ENCODE measurements at regions not wholly inside any gene's neighbourhood (a gene's known extent, or its start where the extent isn't known, plus 50 kb on each side); places are given as distances from the start of the nearest gene placed in this dataset.

- Histone ChIP-seq H3K27ac (no peak overlapping the region), H3K4me3 (no peak overlapping the region), H3K36me3 (replicated peaks in 1 of 2) (no peaks in the 10 kb centered on the region), H3K27me3 (no peaks in the 10 kb centered on the region), H3K4me1 (replicated peaks in 1 of 2) (no peaks in the 10 kb centered on the region), H3K9me3 (replicated peaks in 1 of 3) (no peaks in the 10 kb centered on the region)
- 67 to 98% (median 96%) methylated on average over 2 of the region's 2 CpGs for WGBS, 4 donors
- no peak for DNase-seq
- intact Hi-C loops (cut with DNase I), result no loop called here
- TF ChIP-seq POLR2A (IDR thresholded peaks at IDR 0.05) (no peak), CTCF (IDR thresholded peaks at IDR 0.05) (no peak)
These were observed 583.8 kb upstream of the GJE1 start for GRCh38 chr6:141548966-141549365.

- Histone ChIP-seq H3K4me1 (replicated peaks in 1 of 2) (no peaks in the 10 kb centered on the region), H3K4me3 (no peak overlapping the region), H3K27ac (no peak overlapping the region), H3K9me3 (replicated peaks in 1 of 3) (no peaks in the 10 kb centered on the region), H3K36me3 (replicated peaks in 1 of 2) (no peaks in the 10 kb centered on the region), H3K27me3 (no peaks in the 10 kb centered on the region)
- DNase-seq, result no peak
- WGBS, 4 donors, result 46 to 68% (median 53%) methylated on average over 1 of the region's 1 CpG
- intact Hi-C loops (cut with DNase I), result no loop called here
- TF ChIP-seq CTCF (IDR thresholded peaks at IDR 0.05), result no peak
- no peak for TF ChIP-seq POLR2A (IDR thresholded peaks at IDR 0.05)
These were observed 591.0 kb upstream of the GJE1 start for GRCh38 chr6:141541581-141542324.

- H3K27me3 ChIP-seq, result no peaks in the 10 kb centered on the region
- no peaks in the 10 kb centered on the region for H3K4me1 ChIP-seq (replicated peaks in 1 of 2)
- TF ChIP-seq CTCF (IDR thresholded peaks at IDR 0.05), result no peak
- TF ChIP-seq POLR2A (IDR thresholded peaks at IDR 0.05), result no peak
- no peaks in the 10 kb centered on the region for H3K36me3 ChIP-seq (replicated peaks in 1 of 2)
- no peak for DNase-seq
- 70 to 75% (median 72%) methylated on average over 4 of the region's 4 CpGs for WGBS, 4 donors
- no peaks in the 10 kb centered on the region for H3K9me3 ChIP-seq (replicated peaks in 1 of 3)
- H3K27ac ChIP-seq, result no peak overlapping the region
- no peak overlapping the region for H3K4me3 ChIP-seq
- intact Hi-C loops (cut with DNase I), result no loop called here
These were observed 592.5 kb upstream of the GJE1 start for GRCh38 chr6:141540207-141540606.

GRCh38 chr6:141539617-141540016 is 593.1 kb upstream of the GJE1 start:
- H3K9me3 ChIP-seq (replicated peaks in 1 of 3), result no peaks in the 10 kb centered on the region
- no peak for TF ChIP-seq CTCF (IDR thresholded peaks at IDR 0.05)
- TF ChIP-seq POLR2A (IDR thresholded peaks at IDR 0.05), result no peak
- H3K4me1 ChIP-seq (replicated peaks in 1 of 2), result no peaks in the 10 kb centered on the region
- H3K27ac ChIP-seq, result no peak overlapping the region
- 50 to 92% (median 70%) methylated on average over 1 of the region's 1 CpG for WGBS, 4 donors
- H3K4me3 ChIP-seq, result no peak overlapping the region
- H3K36me3 ChIP-seq (replicated peaks in 1 of 2), result no peaks in the 10 kb centered on the region
- intact Hi-C loops (cut with DNase I), result no loop called here
- no peak for DNase-seq
- H3K27me3 ChIP-seq, result no peaks in the 10 kb centered on the region
